H1 (cell line): ENCODE measurements at regions not wholly inside any gene's neighbourhood (a gene's known extent, or its start where the extent isn't known, plus 50 kb on each side); places are given as distances from the start of the nearest gene placed in this dataset.

Experiments
- CTCF ChIA-PET: fragments of 300-600 bp; sonication (Branson Sonifier 250); formaldehyde crosslinking; loops from one replicate; lab custom pipeline; 2021; ENCODE audit not compliant: partially characterized antibody; lab: Charles Lee
- POLR2A ChIA-PET: fragments of 300-600 bp; sonication (Branson Sonifier 250); formaldehyde crosslinking; loops from one replicate; lab custom pipeline; 2021; ENCODE audit warnings: inconsistent platforms; ENCODE audit not compliant: partially characterized antibody; lab: Charles Lee
- DNase-seq, 2 experiments: peaks; one replicate each; pipeline versions ENCODE4 v3.0.0 to v3.0.0-alpha.2; 2010 to 2022; ENCODE audit warnings: low spot score in 2 of 2, low read depth in 1 of 2, mixed read lengths in 1 of 2
- FAIRE-seq: peaks from 2 replicates; lab custom pipeline; 2011; peaks lifted over from hg19 to GRCh38; lab: Jason Lieb, UNC
- H2AFZ ChIP-seq: 2 replicates; pipeline ENCODE4 v1.8.1; 2012; ENCODE audit warnings: low read length, inconsistent platforms
- H2AK5ac ChIP-seq: 2 replicates; pipeline ENCODE4 v1.6.1; 2013; ENCODE audit warnings: low read depth, low read length
- H2BK120ac ChIP-seq: replicated peaks from 2 replicates; pipeline ENCODE3; 2013; ENCODE audit warnings: low read depth, low read length, inconsistent platforms
- H2BK12ac ChIP-seq: 2 replicates; pipeline ENCODE4 v1.6.1; 2013; ENCODE audit warnings: low read depth, low read length
- H2BK15ac ChIP-seq: 2 replicates; pipeline ENCODE4 v1.6.1; 2013; ENCODE audit warnings: low read length
- H2BK20ac ChIP-seq: 2 replicates; pipeline ENCODE4 v1.6.1; 2013; ENCODE audit warnings: low read length
- H2BK5ac ChIP-seq: 2 replicates; pipeline ENCODE4 v1.6.1; 2013; ENCODE audit warnings: low read depth, low read length
- H3K14ac ChIP-seq: 2 replicates; pipeline ENCODE4 v1.6.1; 2013; ENCODE audit warnings: inconsistent platforms; ENCODE audit not compliant: insufficient read length
- H3K18ac ChIP-seq: 2 replicates; pipeline ENCODE4 v1.6.1; 2013; ENCODE audit warnings: low read length; ENCODE audit errors: extremely low read depth
- H3K23ac ChIP-seq: 2 replicates; pipeline ENCODE4 v1.6.1; 2013; ENCODE audit warnings: inconsistent platforms; ENCODE audit not compliant: insufficient read length
- H3K23me2 ChIP-seq: 2 replicates; pipeline ENCODE4 v1.6.1; 2013; ENCODE audit warnings: low read depth, low read length
- H3K27ac ChIP-seq: 2 replicates; pipeline ENCODE4 v1.6.1; 2011; ENCODE audit warnings: low read depth, low read length, inconsistent platforms
- H3K27me3 ChIP-seq, 4 experiments: replicated peaks in 1 of 4; 1 replicate in 1 of 4; 2 replicates in 3 of 4; pipeline versions ENCODE4 v1.6.1 to v1.8.1; 2011 to 2013; ENCODE audit warnings: low read length in 3 of 4, mild to moderate bottlenecking in 3 of 4, inconsistent platforms in 2 of 4, mixed read lengths in 2 of 4, moderate library complexity in 1 of 4; ENCODE audit not compliant: control insufficient read depth in 3 of 4, insufficient read depth in 3 of 4; ENCODE audit errors: extremely low read depth in 1 of 4
- H3K36me3 ChIP-seq, 4 experiments: 2 replicates each; pipeline versions ENCODE4 v1.6.1 to v1.8.1; 2011 to 2013; ENCODE audit warnings: mild to moderate bottlenecking in 4 of 4, low read length in 3 of 4, moderate library complexity in 2 of 4, control low read depth in 1 of 4, inconsistent platforms in 1 of 4; ENCODE audit not compliant: insufficient read depth in 4 of 4, control insufficient read depth in 2 of 4
- H3K4ac ChIP-seq: replicated peaks from 2 replicates; pipeline ENCODE3; 2013; ENCODE audit warnings: low read length, low read depth, mixed read lengths, inconsistent platforms; ENCODE audit not compliant: insufficient read length
- H3K4me1 ChIP-seq, 4 experiments: replicated peaks in 1 of 4; 1 replicate in 1 of 4; 2 replicates in 3 of 4; pipeline versions ENCODE4 v1.6.1 to v1.8.1; 2011 to 2013; ENCODE audit warnings: low read length in 3 of 4, inconsistent platforms in 2 of 4, mixed read lengths in 1 of 4; ENCODE audit not compliant: insufficient read depth in 4 of 4, control insufficient read depth in 3 of 4
- H3K4me2 ChIP-seq, 2 experiments: 2 replicates each; pipeline versions ENCODE4 v1.6.1 to v1.8.1; 2011 to 2013; ENCODE audit warnings: low read depth in 2 of 2, low read length in 2 of 2, control low read depth in 1 of 2, inconsistent platforms in 1 of 2, mild to moderate bottlenecking in 1 of 2; ENCODE audit not compliant: insufficient read depth in 1 of 2
- H3K4me3 ChIP-seq, 4 experiments: fragments of 200-600, 300-600 bp in 1 of 4; sonication (generic), shearing (Covaris generic), sonication (Bioruptor Twin) in 1 of 4; 2 replicates each; pipeline versions ENCODE4 v1.5.1 to v1.8.1; 2011 to 2016; ENCODE audit warnings: low read length in 4 of 4, low read depth in 3 of 4, control low read depth in 2 of 4, inconsistent platforms in 2 of 4, mild to moderate bottlenecking in 2 of 4, mixed read lengths in 1 of 4, moderate library complexity in 1 of 4; ENCODE audit not compliant: insufficient read depth in 2 of 4; ENCODE audit errors: extremely low read depth in 1 of 4
- H3K56ac ChIP-seq: replicated peaks from 2 replicates; pipeline ENCODE3; 2013; ENCODE audit warnings: low read depth, mild to moderate bottlenecking, mixed read lengths, low read length, inconsistent platforms; ENCODE audit not compliant: insufficient read length
- H3K79me1 ChIP-seq: 2 replicates; pipeline ENCODE4 v1.6.1; 2013; ENCODE audit warnings: low read depth, low read length, control low read depth
- H3K79me2 ChIP-seq, 2 experiments: 2 replicates each; pipeline versions ENCODE4 v1.6.1 to v1.8.1; 2012 to 2013; ENCODE audit warnings: low read length in 2 of 2, mild to moderate bottlenecking in 2 of 2, inconsistent platforms in 1 of 2; ENCODE audit not compliant: insufficient read depth in 2 of 2, control insufficient read depth in 1 of 2
- H3K9ac ChIP-seq, 4 experiments: replicated peaks in 1 of 4; 1 replicate in 1 of 4; 2 replicates in 3 of 4; pipeline versions ENCODE4 v1.6.1 to v1.8.1; 2011 to 2013; ENCODE audit warnings: low read depth in 3 of 4, low read length in 3 of 4, control low read depth in 2 of 4, mild to moderate bottlenecking in 2 of 4, moderate library complexity in 2 of 4, inconsistent platforms in 1 of 4; ENCODE audit errors: extremely low read depth in 1 of 4
- H3K9me3 ChIP-seq, 2 experiments: 2 replicates each; pipeline versions ENCODE4 v1.6.1 to v1.8.1; 2012 to 2013; ENCODE audit warnings: mild to moderate bottlenecking in 2 of 2, moderate library complexity in 2 of 2, control low read depth in 1 of 2, inconsistent platforms in 1 of 2, low read depth in 1 of 2, low read length in 1 of 2, mixed read lengths in 1 of 2; ENCODE audit not compliant: insufficient read depth in 2 of 2
- H4K20me1 ChIP-seq, 2 experiments: replicated peaks in 1 of 2; 2 replicates each; pipeline versions ENCODE3 to v1.8.1; 2011 to 2013; ENCODE audit warnings: inconsistent platforms in 2 of 2, low read length in 2 of 2, mild to moderate bottlenecking in 1 of 2; ENCODE audit not compliant: insufficient read depth in 2 of 2, control insufficient read depth in 1 of 2
- H4K5ac ChIP-seq: 2 replicates; pipeline ENCODE4 v1.6.1; 2013; ENCODE audit warnings: low read length, low read depth, mixed read lengths, inconsistent platforms; ENCODE audit not compliant: insufficient read length
- H4K8ac ChIP-seq: 2 replicates; pipeline ENCODE4 v1.8.0; 2013; ENCODE audit warnings: mild to moderate bottlenecking, moderate library complexity, low read length, inconsistent platforms; ENCODE audit not compliant: insufficient read depth; ENCODE audit errors: extremely low read depth
- H4K91ac ChIP-seq: replicated peaks from 2 replicates; pipeline ENCODE3; 2013; ENCODE audit warnings: low read length, mixed read lengths, inconsistent platforms; ENCODE audit not compliant: insufficient read length
- CTBP2 ChIP-seq: IDR thresholded peaks from 2 replicates; pipeline ENCODE4 v1.7.0; 2011; ENCODE audit warnings: borderline replicate concordance, mild to moderate bottlenecking, moderate library complexity, mixed read lengths, low read length; ENCODE audit not compliant: insufficient read depth, insufficient read length
- CTCF ChIP-seq, 3 experiments: IDR thresholded peaks; 1 replicate in 2 of 3; 2 replicates in 1 of 3; pipeline versions ENCODE4 v1.5.1 to v1.6.1; 2011; ENCODE audit warnings: low read length in 3 of 3, mild to moderate bottlenecking in 3 of 3, inconsistent platforms in 2 of 3, low read depth in 1 of 3, moderate library complexity in 1 of 3; ENCODE audit not compliant: insufficient read depth in 1 of 3; ENCODE audit errors: control extremely low read depth in 1 of 3
- FOSL1 ChIP-seq: IDR thresholded peaks from 2 replicates; pipeline ENCODE4 v1.6.1; 2011; ENCODE audit warnings: mild to moderate bottlenecking, low read depth, low read length, moderate library complexity; ENCODE audit not compliant: insufficient read depth
- KDM1A ChIP-seq: fragments of 200-600, 300-600 bp; sonication (generic); IDR thresholded peaks from 2 replicates; pipeline ENCODE4 v1.7.1; 2016; ENCODE audit warnings: mild to moderate bottlenecking, low read length, borderline replicate concordance
- POLR2A ChIP-seq, 2 experiments: IDR thresholded peaks; 1 replicate in 1 of 2; 2 replicates in 1 of 2; pipeline ENCODE4 v1.6.1; 2011; ENCODE audit warnings: low read depth in 2 of 2, low read length in 2 of 2, mild to moderate bottlenecking in 2 of 2; ENCODE audit errors: control extremely low read depth in 1 of 2
- RBBP5 ChIP-seq: IDR thresholded peaks from 2 replicates; pipeline ENCODE4 v1.7.1; 2012; ENCODE audit warnings: low read depth, mild to moderate bottlenecking, inconsistent platforms, low read length, moderate library complexity, borderline replicate concordance
- SIX5 ChIP-seq: IDR thresholded peaks from 2 replicates; pipeline ENCODE4 v1.6.1; 2011; ENCODE audit warnings: mild to moderate bottlenecking, low read depth, low read length
- SP1 ChIP-seq: IDR thresholded peaks from 2 replicates; pipeline ENCODE4 v1.6.1; 2011; ENCODE audit warnings: low read depth, low read length
- SRF ChIP-seq: IDR thresholded peaks from 2 replicates; pipeline ENCODE4 v1.6.1; 2011; ENCODE audit warnings: mild to moderate bottlenecking, low read depth, low read length, moderate library complexity
- TAF1 ChIP-seq: IDR thresholded peaks from 2 replicates; pipeline ENCODE4 v1.6.1; 2011; ENCODE audit warnings: mild to moderate bottlenecking, low read depth, low read length
- TEAD4 ChIP-seq: IDR thresholded peaks from 2 replicates; pipeline ENCODE4 v1.6.1; 2012; ENCODE audit warnings: low read depth, low read length, inconsistent platforms, mixed read lengths
- ZNF274 ChIP-seq: IDR thresholded peaks from 2 replicates; pipeline ENCODE4 v1.7.0; 2012; ENCODE audit warnings: low read length, borderline replicate concordance; ENCODE audit errors: extremely low read depth
- WGBS, 2 experiments: shearing (Covaris generic) in 1 of 2; methylation state at CpG; one replicate each; pipeline versions ENCODE4 v1.1.6 to v1.1.7; 2013 to 2015; ENCODE audit warnings: low lambda C conversion rate in 2 of 2, mixed read lengths in 2 of 2, inconsistent platforms in 1 of 2, low coverage in 1 of 2, missing lambda C conversion rate in 1 of 2; ENCODE audit not compliant: insufficient replicate concordance in 2 of 2, insufficient coverage in 1 of 2, insufficient read length in 1 of 2; ENCODE audit errors: extremely low coverage in 1 of 2, missing lambda C conversion rate in 1 of 2; 5-methylcytosine and 5-hydroxymethylcytosine counted together

GRCh38 chr13:91241221-91241933, 106.1 kb upstream of the MIR17HG start:
- Histone ChIP-seq H3K79me1 (no peaks in the 10 kb centered on the region), H3K18ac (no peak overlapping the region), H3K4ac (no peak overlapping the region), H2AFZ (no peak overlapping the region), H2BK15ac (no peak overlapping the region), H4K20me1 (no peaks in the 10 kb centered on the region), H3K9me3 (no peaks in the 10 kb centered on the region), H2BK20ac (no peak overlapping the region), H3K4me3 (no peak overlapping the region), H3K9ac (no peak overlapping the region), H4K5ac (no peak overlapping the region), H2BK12ac (no peak overlapping the region), H3K36me3 (no peaks in the 10 kb centered on the region), H3K27me3 (no peaks in the 10 kb centered on the region), H2BK120ac (no peak overlapping the region), H4K8ac (no peak overlapping the region), H2BK5ac (no peak overlapping the region), H3K14ac (no peak overlapping the region), H3K4me1 (no peaks in the 10 kb centered on the region), H3K23me2 (no peaks in the 10 kb centered on the region; the same call in 1 of the 2 replicates), H2AK5ac (no peak overlapping the region), H3K56ac (no peak overlapping the region), H3K27ac (no peak overlapping the region), H3K79me2 (no peaks in the 10 kb centered on the region), H3K4me2 (no peak overlapping the region), H3K23ac (no peak overlapping the region), H4K91ac (no peak overlapping the region)
- ChIA-PET CTCF (no interaction called here), POLR2A (no interaction called here)
- no peak for DNase-seq
- TF ChIP-seq POLR2A (IDR thresholded peaks at IDR 0.05; ENCODE audit: control extremely low read depth in 1 of 2, low read depth in 2 of 2, low read length in 2 of 2) (no peak), SP1 (no peak), CTBP2 (no peak), KDM1A (no peak), TAF1 (no peak), CTCF (IDR thresholded peaks at IDR 0.05; ENCODE audit: control extremely low read depth in 1 of 3, insufficient read depth in 1 of 3, low read depth in 1 of 3, low read length in 3 of 3) (no peak), ZNF274 (no peak), TEAD4 (no peak), RBBP5 (no peak), SRF (no peak), SIX5 (no peak), FOSL1 (no peak)
- WGBS, 2 experiments = 82% methylated on average over 2 of the region's 2 CpGs; no CpG with 5 or more reads in 1 of the 2 experiments
- no peak for FAIRE-seq
